ENCODE measurements at regions not wholly inside any gene's neighbourhood (a gene's known extent, or its start where the extent isn't known, plus 50 kb on each side); places are given as distances from the start of the nearest gene placed in this dataset.

GRCh38 chr2:13711154-13711553, 921.4 kb upstream of the LRATD1 start:
- CTCF ChIA-PET = no interaction called here

GRCh38 chr2:13714466-13714865, 918.1 kb upstream of the LRATD1 start:
- intact Hi-C loops (cut with micrococcal nuclease; ENCODE audit: unreplicated experiment) (no loop called here), in situ Hi-C loops (cut with HindIII; ENCODE audit: low pct_unique_long_range_greater_than_20kb, low sequenced_read_pairs) (no loop called here)
- Histone ChIP-seq H3K36me3 (ENCODE audit: control insufficient read depth, insufficient read depth, low read length) (no peaks in the 10 kb centered on the region), H3K4me3 (ENCODE audit: low read depth in 2 of 2, low read length in 2 of 2) (no peak overlapping the region), H3K27ac (ENCODE audit: low read length) (no peak overlapping the region), H3K9me3 (ENCODE audit: control insufficient read depth, insufficient read depth, low read depth, low read length) (peaks cover 3% of the 10 kb centered on the region; the same call in 1 of the 2 replicates), H3K27me3 (ENCODE audit: control insufficient read depth, insufficient read depth, low read length) (no peaks in the 10 kb centered on the region), H3K4me1 (ENCODE audit: control insufficient read depth, insufficient read depth, low read length) (no peaks in the 10 kb centered on the region)
- CTCF ChIA-PET = no interaction called here
- no TSS peak for BruUV-seq (replicated peaks)
- no peak for ATAC-seq
- no peak for TF ChIP-seq TCF7L2 (IDR thresholded peaks at IDR 0.05; ENCODE audit: low read depth, low read length)
- TF ChIP-seq POLR2AphosphoS5 (IDR thresholded peaks at IDR 0.05; ENCODE audit: low read depth, low read length) = no peak
- no peak for TF ChIP-seq SIN3A (IDR thresholded peaks at IDR 0.05; ENCODE audit: borderline replicate concordance, insufficient read depth, low read depth, low read length)
- TF ChIP-seq, protein P1, sequence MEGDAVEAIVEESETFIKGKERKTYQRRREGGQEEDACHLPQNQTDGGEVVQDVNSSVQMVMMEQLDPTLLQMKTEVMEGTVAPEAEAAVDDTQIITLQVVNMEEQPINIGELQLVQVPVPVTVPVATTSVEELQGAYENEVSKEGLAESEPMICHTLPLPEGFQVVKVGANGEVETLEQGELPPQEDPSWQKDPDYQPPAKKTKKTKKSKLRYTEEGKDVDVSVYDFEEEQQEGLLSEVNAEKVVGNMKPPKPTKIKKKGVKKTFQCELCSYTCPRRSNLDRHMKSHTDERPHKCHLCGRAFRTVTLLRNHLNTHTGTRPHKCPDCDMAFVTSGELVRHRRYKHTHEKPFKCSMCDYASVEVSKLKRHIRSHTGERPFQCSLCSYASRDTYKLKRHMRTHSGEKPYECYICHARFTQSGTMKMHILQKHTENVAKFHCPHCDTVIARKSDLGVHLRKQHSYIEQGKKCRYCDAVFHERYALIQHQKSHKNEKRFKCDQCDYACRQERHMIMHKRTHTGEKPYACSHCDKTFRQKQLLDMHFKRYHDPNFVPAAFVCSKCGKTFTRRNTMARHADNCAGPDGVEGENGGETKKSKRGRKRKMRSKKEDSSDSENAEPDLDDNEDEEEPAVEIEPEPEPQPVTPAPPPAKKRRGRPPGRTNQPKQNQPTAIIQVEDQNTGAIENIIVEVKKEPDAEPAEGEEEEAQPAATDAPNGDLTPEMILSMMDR (IDR thresholded peaks at IDR 0.05) = no peak
- TF ChIP-seq, protein P2, sequence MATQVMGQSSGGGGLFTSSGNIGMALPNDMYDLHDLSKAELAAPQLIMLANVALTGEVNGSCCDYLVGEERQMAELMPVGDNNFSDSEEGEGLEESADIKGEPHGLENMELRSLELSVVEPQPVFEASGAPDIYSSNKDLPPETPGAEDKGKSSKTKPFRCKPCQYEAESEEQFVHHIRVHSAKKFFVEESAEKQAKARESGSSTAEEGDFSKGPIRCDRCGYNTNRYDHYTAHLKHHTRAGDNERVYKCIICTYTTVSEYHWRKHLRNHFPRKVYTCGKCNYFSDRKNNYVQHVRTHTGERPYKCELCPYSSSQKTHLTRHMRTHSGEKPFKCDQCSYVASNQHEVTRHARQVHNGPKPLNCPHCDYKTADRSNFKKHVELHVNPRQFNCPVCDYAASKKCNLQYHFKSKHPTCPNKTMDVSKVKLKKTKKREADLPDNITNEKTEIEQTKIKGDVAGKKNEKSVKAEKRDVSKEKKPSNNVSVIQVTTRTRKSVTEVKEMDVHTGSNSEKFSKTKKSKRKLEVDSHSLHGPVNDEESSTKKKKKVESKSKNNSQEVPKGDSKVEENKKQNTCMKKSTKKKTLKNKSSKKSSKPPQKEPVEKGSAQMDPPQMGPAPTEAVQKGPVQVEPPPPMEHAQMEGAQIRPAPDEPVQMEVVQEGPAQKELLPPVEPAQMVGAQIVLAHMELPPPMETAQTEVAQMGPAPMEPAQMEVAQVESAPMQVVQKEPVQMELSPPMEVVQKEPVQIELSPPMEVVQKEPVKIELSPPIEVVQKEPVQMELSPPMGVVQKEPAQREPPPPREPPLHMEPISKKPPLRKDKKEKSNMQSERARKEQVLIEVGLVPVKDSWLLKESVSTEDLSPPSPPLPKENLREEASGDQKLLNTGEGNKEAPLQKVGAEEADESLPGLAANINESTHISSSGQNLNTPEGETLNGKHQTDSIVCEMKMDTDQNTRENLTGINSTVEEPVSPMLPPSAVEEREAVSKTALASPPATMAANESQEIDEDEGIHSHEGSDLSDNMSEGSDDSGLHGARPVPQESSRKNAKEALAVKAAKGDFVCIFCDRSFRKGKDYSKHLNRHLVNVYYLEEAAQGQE (IDR thresholded peaks at IDR 0.05; ENCODE audit: insufficient read depth in 1 of 2, low read depth in 2 of 2, low read length in 1 of 2) = no peak
- POLR2A ChIA-PET = no interaction called here
- DNase-seq (ENCODE audit: low read depth, low spot score) = no peak

More at GRCh38 chr2:13711154-13711553, 921.4 kb upstream of the LRATD1 start:
- in situ Hi-C loops (cut with HindIII; ENCODE audit: low pct_unique_long_range_greater_than_20kb, low sequenced_read_pairs) (no loop called here), intact Hi-C loops (cut with micrococcal nuclease; ENCODE audit: unreplicated experiment) (no loop called here)
- Histone ChIP-seq H3K36me3 (ENCODE audit: control insufficient read depth, insufficient read depth, low read length) (no peaks in the 10 kb centered on the region), H3K4me1 (ENCODE audit: control insufficient read depth, insufficient read depth, low read length) (no peaks in the 10 kb centered on the region), H3K27ac (ENCODE audit: low read length) (no peak overlapping the region), H3K9me3 (ENCODE audit: control insufficient read depth, insufficient read depth, low read depth, low read length) (no peaks in the 10 kb centered on the region), H3K4me3 (ENCODE audit: low read depth in 2 of 2, low read length in 2 of 2) (no peak overlapping the region), H3K27me3 (ENCODE audit: control insufficient read depth, insufficient read depth, low read length) (no peaks in the 10 kb centered on the region)
- TF ChIP-seq TCF7L2 (IDR thresholded peaks at IDR 0.05; ENCODE audit: low read depth, low read length) (no peak), SIN3A (IDR thresholded peaks at IDR 0.05; ENCODE audit: borderline replicate concordance, insufficient read depth, low read depth, low read length) (no peak), POLR2AphosphoS5 (IDR thresholded peaks at IDR 0.05; ENCODE audit: low read depth, low read length) (no peak)
- TF ChIP-seq, protein P1 (IDR thresholded peaks at IDR 0.05) = no peak
- TF ChIP-seq, protein P2 (IDR thresholded peaks at IDR 0.05; ENCODE audit: insufficient read depth in 1 of 2, low read depth in 2 of 2, low read length in 1 of 2) = no peak
- no peak for ATAC-seq
- DNase-seq (ENCODE audit: low read depth, low spot score) = no peak
- no TSS peak for BruUV-seq (replicated peaks)
- POLR2A ChIA-PET = no interaction called here

Measured in Panc1 (cell line).